GM21515 (cell line): ENCODE measurements at regions not wholly inside any gene's neighbourhood (a gene's known extent, or its start where the extent isn't known, plus 50 kb on each side); places are given as distances from the start of the nearest gene placed in this dataset.

ENCODE experiments used
- ATAC-seq: cut with Tn5 transposase; IDR thresholded peaks from one replicate; pipeline ENCODE4 v1.9.1; 2021; ENCODE audit not compliant: unreplicated experiment

DNA sequence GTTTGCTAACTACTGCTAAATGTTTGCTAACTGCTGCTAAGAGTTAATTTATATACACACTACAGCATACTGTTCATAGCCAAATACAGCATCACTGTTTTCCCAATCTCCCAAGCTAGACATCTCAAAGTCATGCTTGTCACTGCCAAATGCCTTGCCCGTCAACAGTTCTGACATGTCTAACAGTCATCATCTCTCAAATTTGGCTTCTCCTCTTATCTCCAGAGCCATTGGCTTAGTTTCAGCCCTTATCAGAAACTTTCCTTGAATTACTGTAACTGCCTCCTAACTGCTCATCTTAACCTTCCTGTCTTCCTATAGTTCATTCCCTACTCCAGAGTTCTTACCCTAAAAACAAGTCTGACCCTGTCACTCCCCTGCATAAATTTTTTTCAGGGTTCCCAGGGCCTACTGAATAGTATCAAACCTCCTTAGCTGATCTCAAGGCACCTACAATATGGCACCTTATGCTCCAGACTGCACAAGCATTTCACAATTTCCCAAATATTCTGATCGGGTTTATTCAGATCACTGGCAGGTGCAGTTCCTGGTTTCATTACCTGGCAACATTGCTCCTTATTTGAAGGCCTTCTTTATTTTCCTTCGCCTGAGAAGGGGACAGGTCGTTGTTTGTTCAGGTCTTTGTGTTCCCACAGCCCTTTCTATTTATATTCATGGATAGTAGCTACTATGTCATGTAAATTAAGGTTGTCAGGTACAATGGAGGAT, 55.9 kb upstream of the ANKRD55 start:
- no peak for ATAC-seq

DNA sequence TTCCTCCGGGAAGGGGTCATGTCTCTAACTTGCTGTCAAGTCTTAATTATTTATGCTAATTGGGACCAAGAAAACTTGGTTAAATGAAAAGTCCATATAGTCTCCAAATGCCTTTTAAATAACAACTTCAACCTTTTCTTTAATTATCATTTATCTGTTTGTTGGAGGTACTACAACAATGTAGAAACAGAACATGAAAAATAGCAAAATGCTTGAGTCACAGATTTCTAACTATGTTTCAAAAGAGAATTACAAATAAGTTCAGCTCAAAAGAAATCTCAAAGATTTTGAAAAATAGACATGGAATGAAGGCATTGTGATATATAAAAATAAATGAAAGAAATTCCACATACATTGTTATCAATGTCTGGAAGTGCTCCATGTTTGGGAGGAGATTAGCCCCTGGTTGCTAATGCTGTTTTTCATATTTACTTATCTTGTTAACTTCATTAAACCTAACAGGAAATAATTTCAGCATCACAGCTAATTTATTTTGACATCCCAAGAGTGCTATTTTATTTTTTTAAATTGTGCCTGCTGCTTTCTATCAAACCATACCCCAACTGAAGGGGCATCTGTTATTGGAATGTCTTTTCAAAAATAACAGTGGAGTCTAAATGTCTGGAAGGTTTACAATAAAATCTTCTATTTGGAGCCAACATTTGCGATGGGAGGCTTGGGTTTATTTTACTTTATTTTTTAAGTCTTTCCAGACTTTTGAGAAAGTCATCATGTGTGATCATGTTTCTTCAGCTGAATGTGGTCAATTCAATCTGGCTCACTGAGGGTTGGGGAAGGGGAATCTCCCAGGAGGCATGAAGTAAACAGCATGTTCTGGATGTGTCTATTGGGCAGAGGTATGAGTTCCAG, 53.1 kb upstream of the ANKRD55 start:
- no peak for ATAC-seq

DNA sequence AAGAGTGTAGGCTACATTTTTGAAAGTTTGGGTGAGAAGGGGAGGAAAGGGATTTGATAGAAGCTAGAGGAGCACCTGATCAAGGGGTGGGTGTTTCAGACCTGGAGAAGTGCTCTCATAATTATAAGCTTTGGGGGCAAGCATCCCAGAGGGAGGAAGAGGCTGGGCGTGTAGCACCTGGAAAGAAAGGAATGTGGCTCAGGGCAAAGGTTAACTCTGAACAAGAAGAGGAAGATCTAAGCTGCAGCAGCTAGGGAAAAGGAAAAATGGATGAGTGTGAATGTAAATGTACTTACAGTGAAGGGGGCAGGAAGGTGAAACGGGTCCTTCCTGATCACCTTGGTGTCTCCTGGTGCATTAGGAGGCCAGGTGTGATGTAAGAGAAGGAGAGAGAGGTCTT, 49.8 kb upstream of the ANKRD55 start:
- ATAC-seq = no peak
